SK-N-SH (cell line): ENCODE measurements at regions not wholly inside any gene's neighbourhood (a gene's known extent, or its start where the extent isn't known, plus 50 kb on each side); places are given as distances from the start of the nearest gene placed in this dataset.

Experiments
- CTCF ChIA-PET: fragments of 300-600, 350-600 bp; formaldehyde crosslinking; extraction: SDS; loops from one replicate; lab custom pipeline; 2021; lab: Yijun Ruan, JAX
- POLR2A ChIA-PET: fragments of 350-600 bp; sonication (Branson Sonifier 250); formaldehyde crosslinking; extraction: SDS; loops from one replicate; lab custom pipeline; 2020; ENCODE audit warnings: antibody characterized with exemption, inconsistent platforms; lab: Yijun Ruan, JAX
- DNase-seq: peaks from one replicate; pipeline ENCODE4 v3.0.0; 2012
- H2AFZ ChIP-seq: fragments of 200-600 bp; sonication (generic); 2 replicates; pipeline ENCODE4 v1.8.1; 2016; ENCODE audit warnings: antibody characterized with exemption, mild to moderate bottlenecking, low read depth
- H3F3A ChIP-seq: fragments of 200-600 bp; sonication (generic); replicated peaks from 2 replicates; pipeline ENCODE3; 2016; ENCODE audit warnings: antibody characterized with exemption, mild to moderate bottlenecking; ENCODE audit not compliant: insufficient read depth
- H3K27ac ChIP-seq, 2 experiments: fragments of 200-500 bp in 1 of 2; fragments of 200-600 bp in 1 of 2; sonication (Bioruptor generic) in 1 of 2; sonication (generic), shearing (Covaris generic) in 1 of 2; 2 replicates each; pipeline versions ENCODE4 v1.5.1 to v1.6.1; 2014 to 2016; ENCODE audit warnings: low read depth in 2 of 2, inconsistent platforms in 1 of 2, low read length in 1 of 2, mild to moderate bottlenecking in 1 of 2, mixed read lengths in 1 of 2
- H3K27me3 ChIP-seq: fragments of 200-600 bp; sonication (generic), shearing (Covaris generic); 2 replicates; pipeline ENCODE4 v1.6.1; 2016; ENCODE audit warnings: mixed run types; ENCODE audit not compliant: insufficient read depth
- H3K36me3 ChIP-seq, 2 experiments: fragments of 200-500 bp in 1 of 2; fragments of 200-600 bp in 1 of 2; sonication (Bioruptor generic) in 1 of 2; sonication (generic) in 1 of 2; replicated peaks in 1 of 2; 2 replicates each; pipeline versions ENCODE3 to v1.5.1; 2014 to 2016; ENCODE audit warnings: low read length in 1 of 2, mild to moderate bottlenecking in 1 of 2; ENCODE audit not compliant: insufficient read depth in 2 of 2, control insufficient read depth in 1 of 2
- H3K4me1 ChIP-seq, 2 experiments: fragments of 200-500 bp in 1 of 2; fragments of 200-600 bp in 1 of 2; sonication (Bioruptor generic) in 1 of 2; sonication (generic), shearing (Covaris generic) in 1 of 2; 2 replicates each; pipeline versions ENCODE4 v1.5.1 to v1.6.1; 2014 to 2016; ENCODE audit warnings: low read depth in 1 of 2, low read length in 1 of 2, mixed run types in 1 of 2; ENCODE audit not compliant: insufficient read depth in 2 of 2, control insufficient read depth in 1 of 2
- H3K4me2 ChIP-seq: fragments of 200-600 bp; sonication (generic), shearing (Covaris generic); 2 replicates; pipeline ENCODE4 v1.6.1; 2017; ENCODE audit warnings: mixed run types
- H3K4me3 ChIP-seq, 2 experiments: fragments of 200-500 bp in 1 of 2; fragments of 200-600 bp in 1 of 2; sonication (Bioruptor generic) in 1 of 2; sonication (generic), shearing (Covaris generic) in 1 of 2; 2 replicates each; pipeline versions ENCODE4 v1.5.1 to v1.8.1; 2014 to 2016; ENCODE audit warnings: low read depth in 2 of 2, inconsistent platforms in 1 of 2, low read length in 1 of 2, mild to moderate bottlenecking in 1 of 2, mixed read lengths in 1 of 2, moderate library complexity in 1 of 2
- H3K79me2 ChIP-seq: fragments of 200-600 bp; sonication (generic); 2 replicates; pipeline ENCODE4 v1.8.1; 2017; ENCODE audit warnings: mild to moderate bottlenecking; ENCODE audit not compliant: insufficient read depth
- H3K9ac ChIP-seq: fragments of 200-600 bp; sonication (generic); 2 replicates; pipeline ENCODE4 v1.6.1; 2017; ENCODE audit warnings: mixed run types
- H3K9me2 ChIP-seq: fragments of 200-600 bp; sonication (generic); 2 replicates; pipeline ENCODE4 v1.6.1; 2017; ENCODE audit warnings: mixed run types
- H3K9me3 ChIP-seq: fragments of 200-600 bp; sonication (generic); 2 replicates; pipeline ENCODE4 v1.6.1; 2017; ENCODE audit warnings: mixed run types, mild to moderate bottlenecking, moderate library complexity
- H4K20me1 ChIP-seq: fragments of 200-600 bp; sonication (generic); 2 replicates; pipeline ENCODE4 v1.6.1; 2017; ENCODE audit warnings: mild to moderate bottlenecking, mixed run types; ENCODE audit not compliant: insufficient read depth
- ELF1 ChIP-seq: IDR thresholded peaks from 2 replicates; pipeline ENCODE4 v1.4.0; 2012
- GABPA ChIP-seq: IDR thresholded peaks from 2 replicates; pipeline ENCODE4 v1.4.0; 2012; ENCODE audit warnings: low read depth, mild to moderate bottlenecking
- GATA2 ChIP-seq: sonication (generic); formaldehyde crosslinking; IDR thresholded peaks from 2 replicates; pipeline ENCODE4 v1.5.0; 2020; ENCODE audit warnings: mild to moderate bottlenecking, missing genetic modification reagents
- MEF2A ChIP-seq: IDR thresholded peaks from 2 replicates; pipeline ENCODE4 v1.4.0; 2012; ENCODE audit warnings: low read depth, borderline replicate concordance
- MXI1 ChIP-seq: IDR thresholded peaks from 2 replicates; pipeline ENCODE4 v1.6.1; 2012; ENCODE audit warnings: mild to moderate bottlenecking, low read depth, low read length, improper control_type of control experiment
- NFIC ChIP-seq: IDR thresholded peaks from 2 replicates; pipeline ENCODE4 v1.4.0; 2012; ENCODE audit warnings: borderline replicate concordance
- POLR2AphosphoS5 ChIP-seq: IDR thresholded peaks from 2 replicates; pipeline ENCODE4 v1.6.1; 2012; ENCODE audit warnings: low read depth, low read length
- RAD21 ChIP-seq: IDR thresholded peaks from 2 replicates; pipeline ENCODE4 v1.6.1; 2012; ENCODE audit warnings: mild to moderate bottlenecking, low read length
- RCOR1 ChIP-seq: fragments of 150-350 bp; IDR thresholded peaks from 2 replicates; pipeline ENCODE4 v1.6.1; 2017; ENCODE audit warnings: antibody characterized with exemption, low read length
- TAF1 ChIP-seq: IDR thresholded peaks from 2 replicates; pipeline ENCODE4 v1.6.1; 2012; ENCODE audit warnings: low read depth, mild to moderate bottlenecking, low read length, moderate library complexity, borderline replicate concordance
- TCF12 ChIP-seq: IDR thresholded peaks from 2 replicates; pipeline ENCODE4 v1.4.0; 2012
- WGBS: methylation state at CpG from one replicate; pipeline ENCODE4 v1.1.6; 2017; ENCODE audit warnings: low lambda C conversion rate; 5-methylcytosine and 5-hydroxymethylcytosine counted together
- TF ChIP-seq, protein P1 (sequence below): IDR thresholded peaks from 2 replicates; pipeline ENCODE4; 2012
- TF ChIP-seq, protein P2 (sequence below): fragments of 200-600 bp; sonication (generic); IDR thresholded peaks from 2 replicates; pipeline ENCODE4 v1.6.1; 2017; ENCODE audit warnings: antibody characterized with exemption, mild to moderate bottlenecking, moderate library complexity
- TF ChIP-seq, protein P3 (sequence below): fragments of 150-350 bp; IDR thresholded peaks from 2 replicates; pipeline ENCODE4 v1.6.1; 2017; ENCODE audit warnings: antibody characterized with exemption, low read length, low read depth, borderline replicate concordance
- TF ChIP-seq, protein P4 (sequence below): IDR thresholded peaks from 2 replicates; pipeline ENCODE4 v1.4.0; 2012; ENCODE audit warnings: low read depth, borderline replicate concordance
- TF ChIP-seq, protein P5 (sequence below): IDR thresholded peaks from 2 replicates; pipeline ENCODE4 v1.6.1; 2012; ENCODE audit warnings: mild to moderate bottlenecking, low read depth, low read length, moderate library complexity
- TF ChIP-seq, protein P6 (sequence below): fragments of 150-350 bp; IDR thresholded peaks from 2 replicates; pipeline ENCODE4 v1.6.1; 2016; ENCODE audit warnings: mild to moderate bottlenecking, low read depth, low read length

DNA sequence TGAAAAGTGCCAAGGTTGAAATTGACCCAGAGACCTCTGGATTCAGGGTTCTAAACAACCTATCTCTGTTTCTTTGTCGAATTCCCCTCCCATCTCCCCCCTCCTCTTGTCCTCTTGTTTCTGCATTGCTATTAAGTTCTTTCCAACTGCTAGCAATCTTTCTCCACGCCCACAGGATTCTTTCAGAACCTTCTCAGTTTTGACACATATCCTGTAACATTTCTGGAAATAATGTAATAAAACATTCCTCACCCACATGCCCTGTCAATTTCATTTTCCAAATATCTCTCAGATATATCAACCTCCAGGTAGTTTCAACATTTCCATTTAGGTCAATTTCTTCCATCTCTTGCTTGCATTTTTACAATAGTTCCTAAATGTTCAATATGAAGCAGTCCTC lies 1105.9 kb downstream of the ARAP2 start:
- Histone ChIP-seq H3K36me3 (no peaks in the 10 kb centered on the region), H3K27ac (no peak overlapping the region), H4K20me1 (no peaks in the 10 kb centered on the region), H3K27me3 (no peaks in the 10 kb centered on the region), H3F3A (no peaks in the 10 kb centered on the region), H3K4me2 (no peak overlapping the region), H3K9ac (no peak overlapping the region), H3K9me2 (no peaks in the 10 kb centered on the region), H3K79me2 (no peaks in the 10 kb centered on the region), H3K4me1 (no peaks in the 10 kb centered on the region), H3K9me3 (no peaks in the 10 kb centered on the region), H3K4me3 (no peak overlapping the region), H2AFZ (no peak overlapping the region)
- TF ChIP-seq POLR2AphosphoS5, result no peak
- TF ChIP-seq, protein P1, sequence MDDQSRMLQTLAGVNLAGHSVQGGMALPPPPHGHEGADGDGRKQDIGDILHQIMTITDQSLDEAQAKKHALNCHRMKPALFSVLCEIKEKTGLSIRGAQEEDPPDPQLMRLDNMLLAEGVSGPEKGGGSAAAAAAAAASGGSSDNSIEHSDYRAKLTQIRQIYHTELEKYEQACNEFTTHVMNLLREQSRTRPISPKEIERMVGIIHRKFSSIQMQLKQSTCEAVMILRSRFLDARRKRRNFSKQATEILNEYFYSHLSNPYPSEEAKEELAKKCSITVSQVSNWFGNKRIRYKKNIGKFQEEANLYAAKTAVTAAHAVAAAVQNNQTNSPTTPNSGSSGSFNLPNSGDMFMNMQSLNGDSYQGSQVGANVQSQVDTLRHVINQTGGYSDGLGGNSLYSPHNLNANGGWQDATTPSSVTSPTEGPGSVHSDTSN, result no peak
- no peak for TF ChIP-seq ELF1
- TF ChIP-seq, protein P2, sequence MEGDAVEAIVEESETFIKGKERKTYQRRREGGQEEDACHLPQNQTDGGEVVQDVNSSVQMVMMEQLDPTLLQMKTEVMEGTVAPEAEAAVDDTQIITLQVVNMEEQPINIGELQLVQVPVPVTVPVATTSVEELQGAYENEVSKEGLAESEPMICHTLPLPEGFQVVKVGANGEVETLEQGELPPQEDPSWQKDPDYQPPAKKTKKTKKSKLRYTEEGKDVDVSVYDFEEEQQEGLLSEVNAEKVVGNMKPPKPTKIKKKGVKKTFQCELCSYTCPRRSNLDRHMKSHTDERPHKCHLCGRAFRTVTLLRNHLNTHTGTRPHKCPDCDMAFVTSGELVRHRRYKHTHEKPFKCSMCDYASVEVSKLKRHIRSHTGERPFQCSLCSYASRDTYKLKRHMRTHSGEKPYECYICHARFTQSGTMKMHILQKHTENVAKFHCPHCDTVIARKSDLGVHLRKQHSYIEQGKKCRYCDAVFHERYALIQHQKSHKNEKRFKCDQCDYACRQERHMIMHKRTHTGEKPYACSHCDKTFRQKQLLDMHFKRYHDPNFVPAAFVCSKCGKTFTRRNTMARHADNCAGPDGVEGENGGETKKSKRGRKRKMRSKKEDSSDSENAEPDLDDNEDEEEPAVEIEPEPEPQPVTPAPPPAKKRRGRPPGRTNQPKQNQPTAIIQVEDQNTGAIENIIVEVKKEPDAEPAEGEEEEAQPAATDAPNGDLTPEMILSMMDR, result no peak
- TF ChIP-seq, protein P3, sequence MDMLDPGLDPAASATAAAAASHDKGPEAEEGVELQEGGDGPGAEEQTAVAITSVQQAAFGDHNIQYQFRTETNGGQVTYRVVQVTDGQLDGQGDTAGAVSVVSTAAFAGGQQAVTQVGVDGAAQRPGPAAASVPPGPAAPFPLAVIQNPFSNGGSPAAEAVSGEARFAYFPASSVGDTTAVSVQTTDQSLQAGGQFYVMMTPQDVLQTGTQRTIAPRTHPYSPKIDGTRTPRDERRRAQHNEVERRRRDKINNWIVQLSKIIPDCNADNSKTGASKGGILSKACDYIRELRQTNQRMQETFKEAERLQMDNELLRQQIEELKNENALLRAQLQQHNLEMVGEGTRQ, result no peak
- no peak for TF ChIP-seq RCOR1
- no peak for TF ChIP-seq TCF12
- TF ChIP-seq, protein P4, sequence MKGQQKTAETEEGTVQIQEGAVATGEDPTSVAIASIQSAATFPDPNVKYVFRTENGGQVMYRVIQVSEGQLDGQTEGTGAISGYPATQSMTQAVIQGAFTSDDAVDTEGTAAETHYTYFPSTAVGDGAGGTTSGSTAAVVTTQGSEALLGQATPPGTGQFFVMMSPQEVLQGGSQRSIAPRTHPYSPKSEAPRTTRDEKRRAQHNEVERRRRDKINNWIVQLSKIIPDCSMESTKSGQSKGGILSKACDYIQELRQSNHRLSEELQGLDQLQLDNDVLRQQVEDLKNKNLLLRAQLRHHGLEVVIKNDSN, result no peak
- TF ChIP-seq NFIC, result no peak
- ChIA-PET POLR2A (no interaction called here), CTCF (no interaction called here)
- DNase-seq, result no peak
- WGBS, result 2% methylated on average over 2 of the region's 2 CpGs

DNA sequence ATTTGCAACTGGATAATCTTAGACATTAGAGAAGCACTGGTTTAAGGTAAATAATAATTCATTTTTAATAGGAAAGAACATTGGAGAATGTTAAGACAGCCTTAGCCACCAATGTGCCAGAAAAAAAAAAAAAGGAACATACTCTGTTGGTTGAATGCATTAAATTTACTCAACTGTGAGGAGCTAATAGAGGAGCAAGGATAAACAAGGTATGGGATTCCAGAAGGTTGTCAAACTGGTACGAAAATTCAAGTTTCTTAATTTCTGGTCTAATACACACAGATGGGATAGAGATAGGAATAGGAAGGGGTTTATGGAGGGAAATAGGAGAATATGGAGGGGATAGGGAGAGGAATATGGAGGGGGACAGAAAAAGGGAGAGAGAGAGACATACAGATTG lies 1096.6 kb downstream of the ARAP2 start:
- Histone ChIP-seq H3K27ac (no peak overlapping the region), H3K9me3 (no peaks in the 10 kb centered on the region)
- POLR2A ChIA-PET, result no interaction called here
- TF ChIP-seq GATA2 (CRISPR knock-in tag) (no peak), MEF2A (no peak), RAD21 (no peak), TAF1 (no peak), TCF12 (no peak), MXI1 (no peak), GABPA (no peak), ELF1 (no peak)
- TF ChIP-seq, protein P1, result no peak
- TF ChIP-seq, protein P5, sequence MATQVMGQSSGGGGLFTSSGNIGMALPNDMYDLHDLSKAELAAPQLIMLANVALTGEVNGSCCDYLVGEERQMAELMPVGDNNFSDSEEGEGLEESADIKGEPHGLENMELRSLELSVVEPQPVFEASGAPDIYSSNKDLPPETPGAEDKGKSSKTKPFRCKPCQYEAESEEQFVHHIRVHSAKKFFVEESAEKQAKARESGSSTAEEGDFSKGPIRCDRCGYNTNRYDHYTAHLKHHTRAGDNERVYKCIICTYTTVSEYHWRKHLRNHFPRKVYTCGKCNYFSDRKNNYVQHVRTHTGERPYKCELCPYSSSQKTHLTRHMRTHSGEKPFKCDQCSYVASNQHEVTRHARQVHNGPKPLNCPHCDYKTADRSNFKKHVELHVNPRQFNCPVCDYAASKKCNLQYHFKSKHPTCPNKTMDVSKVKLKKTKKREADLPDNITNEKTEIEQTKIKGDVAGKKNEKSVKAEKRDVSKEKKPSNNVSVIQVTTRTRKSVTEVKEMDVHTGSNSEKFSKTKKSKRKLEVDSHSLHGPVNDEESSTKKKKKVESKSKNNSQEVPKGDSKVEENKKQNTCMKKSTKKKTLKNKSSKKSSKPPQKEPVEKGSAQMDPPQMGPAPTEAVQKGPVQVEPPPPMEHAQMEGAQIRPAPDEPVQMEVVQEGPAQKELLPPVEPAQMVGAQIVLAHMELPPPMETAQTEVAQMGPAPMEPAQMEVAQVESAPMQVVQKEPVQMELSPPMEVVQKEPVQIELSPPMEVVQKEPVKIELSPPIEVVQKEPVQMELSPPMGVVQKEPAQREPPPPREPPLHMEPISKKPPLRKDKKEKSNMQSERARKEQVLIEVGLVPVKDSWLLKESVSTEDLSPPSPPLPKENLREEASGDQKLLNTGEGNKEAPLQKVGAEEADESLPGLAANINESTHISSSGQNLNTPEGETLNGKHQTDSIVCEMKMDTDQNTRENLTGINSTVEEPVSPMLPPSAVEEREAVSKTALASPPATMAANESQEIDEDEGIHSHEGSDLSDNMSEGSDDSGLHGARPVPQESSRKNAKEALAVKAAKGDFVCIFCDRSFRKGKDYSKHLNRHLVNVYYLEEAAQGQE, result no peak
- TF ChIP-seq, protein P4, result no peak
- TF ChIP-seq, protein P6, sequence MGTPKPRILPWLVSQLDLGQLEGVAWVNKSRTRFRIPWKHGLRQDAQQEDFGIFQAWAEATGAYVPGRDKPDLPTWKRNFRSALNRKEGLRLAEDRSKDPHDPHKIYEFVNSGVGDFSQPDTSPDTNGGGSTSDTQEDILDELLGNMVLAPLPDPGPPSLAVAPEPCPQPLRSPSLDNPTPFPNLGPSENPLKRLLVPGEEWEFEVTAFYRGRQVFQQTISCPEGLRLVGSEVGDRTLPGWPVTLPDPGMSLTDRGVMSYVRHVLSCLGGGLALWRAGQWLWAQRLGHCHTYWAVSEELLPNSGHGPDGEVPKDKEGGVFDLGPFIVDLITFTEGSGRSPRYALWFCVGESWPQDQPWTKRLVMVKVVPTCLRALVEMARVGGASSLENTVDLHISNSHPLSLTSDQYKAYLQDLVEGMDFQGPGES, result no peak

More for the DNA sequence above, 1096.6 kb downstream of the ARAP2 start:
- Histone ChIP-seq H3K36me3 (no peaks in the 10 kb centered on the region), H3K79me2 (no peaks in the 10 kb centered on the region), H3F3A (no peaks in the 10 kb centered on the region), H3K4me2 (no peak overlapping the region), H4K20me1 (no peaks in the 10 kb centered on the region), H3K9me2 (no peaks in the 10 kb centered on the region), H3K27me3 (no peaks in the 10 kb centered on the region), H3K9ac (no peak overlapping the region), H2AFZ (no peak overlapping the region), H3K4me1 (no peaks in the 10 kb centered on the region), H3K4me3 (no peak overlapping the region)
- WGBS, result 17% methylated on average over 1 of the region's 1 CpG
- DNase-seq, result no peak
- CTCF ChIA-PET, result no interaction called here
